Activated T-helper 2 cell treated with anti-CD3 and anti-CD28 coated beads, Interferon-gamma antibody, Interleukin-2, Interleukin-4, amounts not matched to agents 10 μg/mL and 5 μg/mL and 100 μg/mL, durations not matched to agents 14 hours and 24 hours and 36 hours (primary cell): ENCODE measurements at regions not wholly inside any gene's neighbourhood (a gene's known extent, or its start where the extent isn't known, plus 50 kb on each side); places are given as distances from the start of the nearest gene placed in this dataset.
"Not testable (repeated sequence)": the region's sequence is repeated elsewhere in the genome, so short reads cannot be mapped to it uniquely, and the experiment has no call there.

ENCODE experiments used
- DNase-seq: peaks from one replicate; pipeline ENCODE4 v3.0.0; 2021; ENCODE audit warnings: low spot score
- H3K27ac Mint-ChIP-seq: one replicate; pipeline ENCODE4 v1.8.0; 2021; ENCODE audit warnings: mixed read lengths
- H3K27me3 Mint-ChIP-seq: one replicate; pipeline ENCODE4 v1.8.0; 2021; ENCODE audit warnings: low read depth, mixed read lengths
- H3K36me3 Mint-ChIP-seq: one replicate; pipeline ENCODE4 v1.8.0; 2021; ENCODE audit warnings: low read depth, mixed read lengths
- H3K4me1 Mint-ChIP-seq: one replicate; pipeline ENCODE4 v1.8.0; 2021; ENCODE audit warnings: low read depth, mixed read lengths
- H3K4me3 Mint-ChIP-seq: one replicate; pipeline ENCODE4 v1.8.0; 2021; ENCODE audit warnings: low read depth, mild to moderate bottlenecking, moderate library complexity, mixed read lengths
- H3K9me3 Mint-ChIP-seq: one replicate; pipeline ENCODE4 v1.8.0; 2021; ENCODE audit warnings: mixed read lengths
- intact Hi-C: fragments of 100-400 bp; cut with micrococcal nuclease; formaldehyde crosslinking; loops from one replicate; pipeline ENCODE4 v1.15.1; 2023

GRCh38 chr5:116731432-116731831, 156.8 kb upstream of the SEMA6A start:
- no peaks in the 10 kb centered on the region for H3K9me3 Mint-ChIP-seq
- no peak overlapping the region for H3K27ac Mint-ChIP-seq
- H3K27me3 Mint-ChIP-seq, result no peaks in the 10 kb centered on the region
- H3K4me3 Mint-ChIP-seq, result no peak overlapping the region
- no peaks in the 10 kb centered on the region for H3K4me1 Mint-ChIP-seq
- no peaks in the 10 kb centered on the region for H3K36me3 Mint-ChIP-seq
- DNase-seq, result no peak
- intact Hi-C loops, result no loop called here

- no peak overlapping the region for H3K27ac Mint-ChIP-seq
- no peak for DNase-seq
- no peaks in the 10 kb centered on the region for H3K27me3 Mint-ChIP-seq
- H3K4me3 Mint-ChIP-seq, result no peak overlapping the region
- H3K4me1 Mint-ChIP-seq, result no peaks in the 10 kb centered on the region
- intact Hi-C loops, result no loop called here
- no peaks in the 10 kb centered on the region for H3K9me3 Mint-ChIP-seq
- H3K36me3 Mint-ChIP-seq, result no peaks in the 10 kb centered on the region
Observed at GRCh38 chr5:116730706-116731105, 156.1 kb upstream of the SEMA6A start.

GRCh38 chr5:116730185-116730584, 155.6 kb upstream of the SEMA6A start:
- DNase-seq, result no peak
- Mint-ChIP-seq H3K4me3 (no peak overlapping the region), H3K9me3 (no peaks in the 10 kb centered on the region), H3K27me3 (no peaks in the 10 kb centered on the region), H3K4me1 (no peaks in the 10 kb centered on the region), H3K27ac (no peak overlapping the region), H3K36me3 (no peaks in the 10 kb centered on the region)
- intact Hi-C loops, result no loop called here

GRCh38 chr5:116727248-116727647, 152.6 kb upstream of the SEMA6A start:
- intact Hi-C loops, result no loop called here
- Mint-ChIP-seq H3K4me1 (no peaks in the 10 kb centered on the region), H3K36me3 (no peaks in the 10 kb centered on the region), H3K27me3 (no peaks in the 10 kb centered on the region), H3K27ac (no peak overlapping the region), H3K9me3 (no peaks in the 10 kb centered on the region), H3K4me3 (no peak overlapping the region)
- DNase-seq, result no peak

- H3K4me1 Mint-ChIP-seq, H3K9me3 Mint-ChIP-seq, intact Hi-C loops, DNase-seq, H3K4me3 Mint-ChIP-seq, H3K36me3 Mint-ChIP-seq, H3K27me3 Mint-ChIP-seq, H3K27ac Mint-ChIP-seq: not testable (repeated sequence)
Observed at GRCh38 chr5:116726180-116726579, 151.6 kb upstream of the SEMA6A start.

GRCh38 chr5:116724971-116725370, 150.3 kb upstream of the SEMA6A start:
- H3K27ac Mint-ChIP-seq, result no peak overlapping the region

GRCh38 chr5:116722651-116723050, 148.0 kb upstream of the SEMA6A start:
- Mint-ChIP-seq H3K4me3 (no peak overlapping the region), H3K9me3 (no peaks in the 10 kb centered on the region)
- DNase-seq, result no peak

More at GRCh38 chr5:116724971-116725370, 150.3 kb upstream of the SEMA6A start:
- no peaks in the 10 kb centered on the region for H3K9me3 Mint-ChIP-seq
- no peak for DNase-seq
- no peaks in the 10 kb centered on the region for H3K4me1 Mint-ChIP-seq
- intact Hi-C loops, result no loop called here
- no peaks in the 10 kb centered on the region for H3K36me3 Mint-ChIP-seq
- H3K27me3 Mint-ChIP-seq, result no peaks in the 10 kb centered on the region
- no peak overlapping the region for H3K4me3 Mint-ChIP-seq

GRCh38 chr5:116719106-116719505, 144.5 kb upstream of the SEMA6A start:
- no peaks in the 10 kb centered on the region for H3K9me3 Mint-ChIP-seq
- H3K36me3 Mint-ChIP-seq, result no peaks in the 10 kb centered on the region
- intact Hi-C loops, result no loop called here
- no peaks in the 10 kb centered on the region for H3K4me1 Mint-ChIP-seq
- no peaks in the 10 kb centered on the region for H3K27me3 Mint-ChIP-seq
- no peak overlapping the region for H3K4me3 Mint-ChIP-seq
- no peak overlapping the region for H3K27ac Mint-ChIP-seq
- DNase-seq, result no peak

More at GRCh38 chr5:116722651-116723050, 148.0 kb upstream of the SEMA6A start:
- H3K4me1 Mint-ChIP-seq, result no peaks in the 10 kb centered on the region
- H3K27me3 Mint-ChIP-seq, result no peaks in the 10 kb centered on the region
- no peaks in the 10 kb centered on the region for H3K36me3 Mint-ChIP-seq
- no peak overlapping the region for H3K27ac Mint-ChIP-seq
- intact Hi-C loops, result no loop called here

- H3K4me3 Mint-ChIP-seq, result no peak overlapping the region
- no peaks in the 10 kb centered on the region for H3K4me1 Mint-ChIP-seq
- no peak for DNase-seq
- no peaks in the 10 kb centered on the region for H3K9me3 Mint-ChIP-seq
- H3K36me3 Mint-ChIP-seq, result no peaks in the 10 kb centered on the region
- no peak overlapping the region for H3K27ac Mint-ChIP-seq
- intact Hi-C loops, result no loop called here
- H3K27me3 Mint-ChIP-seq, result no peaks in the 10 kb centered on the region
Observed at GRCh38 chr5:116718317-116718716, 143.7 kb upstream of the SEMA6A start.

GRCh38 chr5:116709082-116709481, 134.5 kb upstream of the SEMA6A start:
- Mint-ChIP-seq H3K36me3 (no peaks in the 10 kb centered on the region), H3K27me3 (no peaks in the 10 kb centered on the region), H3K9me3 (no peaks in the 10 kb centered on the region), H3K4me1 (no peaks in the 10 kb centered on the region), H3K27ac (no peak overlapping the region), H3K4me3 (no peak overlapping the region)
- intact Hi-C loops, result no loop called here
- no peak for DNase-seq

GRCh38 chr5:116705121-116705519, 130.5 kb upstream of the SEMA6A start:
- H3K9me3 Mint-ChIP-seq, H3K27me3 Mint-ChIP-seq, H3K36me3 Mint-ChIP-seq, H3K27ac Mint-ChIP-seq, intact Hi-C loops, DNase-seq, H3K4me3 Mint-ChIP-seq, H3K4me1 Mint-ChIP-seq: not testable (repeated sequence)

- Mint-ChIP-seq H3K4me1 (no peaks in the 10 kb centered on the region), H3K36me3 (no peaks in the 10 kb centered on the region), H3K9me3 (no peaks in the 10 kb centered on the region), H3K4me3 (no peak overlapping the region), H3K27me3 (no peaks in the 10 kb centered on the region), H3K27ac (no peak overlapping the region)
- intact Hi-C loops, result no loop called here
- no peak for DNase-seq
Observed at GRCh38 chr5:116703941-116704340, 129.3 kb upstream of the SEMA6A start.

- Mint-ChIP-seq H3K9me3 (no peaks in the 10 kb centered on the region), H3K4me3 (no peak overlapping the region), H3K27me3 (no peaks in the 10 kb centered on the region), H3K27ac (no peak overlapping the region), H3K36me3 (no peaks in the 10 kb centered on the region), H3K4me1 (no peaks in the 10 kb centered on the region)
- no peak for DNase-seq
- intact Hi-C loops, result no loop called here
Observed at GRCh38 chr5:116703328-116703727, 128.7 kb upstream of the SEMA6A start.

GRCh38 chr5:116702776-116703175, 128.2 kb upstream of the SEMA6A start:
- no peaks in the 10 kb centered on the region for H3K9me3 Mint-ChIP-seq

More at GRCh38 chr5:116702776-116703175, 128.2 kb upstream of the SEMA6A start:
- no peak overlapping the region for H3K27ac Mint-ChIP-seq
- H3K4me1 Mint-ChIP-seq, result no peaks in the 10 kb centered on the region
- no peak for DNase-seq
- no peak overlapping the region for H3K4me3 Mint-ChIP-seq
- intact Hi-C loops, result no loop called here
- no peaks in the 10 kb centered on the region for H3K36me3 Mint-ChIP-seq
- no peaks in the 10 kb centered on the region for H3K27me3 Mint-ChIP-seq
